B cell (primary cell): ENCODE measurements at regions not wholly inside any gene's neighbourhood (a gene's known extent, or its start where the extent isn't known, plus 50 kb on each side); places are given as distances from the start of the nearest gene placed in this dataset.

ENCODE experiments used
- EZH2 ChIP-seq: IDR thresholded peaks from 2 replicates; pipeline ENCODE4 v1.6.1; 2012; ENCODE audit warnings: borderline replicate concordance, low read depth, mild to moderate bottlenecking, moderate library complexity, low read length; ENCODE audit not compliant: insufficient read depth, poor library complexity, severe bottlenecking
- TF ChIP-seq, protein P1 (sequence below): fragments of 200-600 bp; IDR thresholded peaks from one replicate; pipeline ENCODE4 v1.8.0; 2022; ENCODE audit warnings: antibody characterized with exemption, mild to moderate bottlenecking

- no peak for TF ChIP-seq EZH2
- TF ChIP-seq, protein P1, sequence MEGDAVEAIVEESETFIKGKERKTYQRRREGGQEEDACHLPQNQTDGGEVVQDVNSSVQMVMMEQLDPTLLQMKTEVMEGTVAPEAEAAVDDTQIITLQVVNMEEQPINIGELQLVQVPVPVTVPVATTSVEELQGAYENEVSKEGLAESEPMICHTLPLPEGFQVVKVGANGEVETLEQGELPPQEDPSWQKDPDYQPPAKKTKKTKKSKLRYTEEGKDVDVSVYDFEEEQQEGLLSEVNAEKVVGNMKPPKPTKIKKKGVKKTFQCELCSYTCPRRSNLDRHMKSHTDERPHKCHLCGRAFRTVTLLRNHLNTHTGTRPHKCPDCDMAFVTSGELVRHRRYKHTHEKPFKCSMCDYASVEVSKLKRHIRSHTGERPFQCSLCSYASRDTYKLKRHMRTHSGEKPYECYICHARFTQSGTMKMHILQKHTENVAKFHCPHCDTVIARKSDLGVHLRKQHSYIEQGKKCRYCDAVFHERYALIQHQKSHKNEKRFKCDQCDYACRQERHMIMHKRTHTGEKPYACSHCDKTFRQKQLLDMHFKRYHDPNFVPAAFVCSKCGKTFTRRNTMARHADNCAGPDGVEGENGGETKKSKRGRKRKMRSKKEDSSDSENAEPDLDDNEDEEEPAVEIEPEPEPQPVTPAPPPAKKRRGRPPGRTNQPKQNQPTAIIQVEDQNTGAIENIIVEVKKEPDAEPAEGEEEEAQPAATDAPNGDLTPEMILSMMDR: no peak
Observed at GRCh38 chr6:47977314-47977713, 133.7 kb downstream of the PTCHD4 start.
